ENCODE measurements at regions not wholly inside any gene's neighbourhood (a gene's known extent, or its start where the extent isn't known, plus 50 kb on each side); places are given as distances from the start of the nearest gene placed in this dataset.
"Not testable (repeated sequence)": the region's sequence is repeated elsewhere in the genome, so short reads cannot be mapped to it uniquely, and the experiment has no call there.

GRCh38 chr5:107753427-107753826 lies 82.7 kb upstream of the EFNA5 start:
- no peak overlapping the region for H3K27ac ChIP-seq (ENCODE audit: low read length)
- 100% methylated on average over 2 of the region's 4 CpGs for WGBS (ENCODE audit: insufficient coverage, low lambda C conversion rate)
- H3K36me3 ChIP-seq (ENCODE audit: control insufficient read depth, insufficient read depth, low read length), result no peaks in the 10 kb centered on the region
- H3K9me3 ChIP-seq (ENCODE audit: control insufficient read depth, low read depth, low read length), result no peaks in the 10 kb centered on the region
- H3K27me3 ChIP-seq (ENCODE audit: control insufficient read depth, insufficient read depth, low read length), result no peaks in the 10 kb centered on the region
- H3K4me1 ChIP-seq (ENCODE audit: control insufficient read depth, insufficient read depth, low read length), result no peaks in the 10 kb centered on the region
- no peak overlapping the region for H3K4me3 ChIP-seq (ENCODE audit: low read length)
- no peak for DNase-seq

- H3K9me3 ChIP-seq (ENCODE audit: control insufficient read depth, low read depth, low read length), result no peaks in the 10 kb centered on the region
- no peaks in the 10 kb centered on the region for H3K36me3 ChIP-seq (ENCODE audit: control insufficient read depth, insufficient read depth, low read length)
- no peaks in the 10 kb centered on the region for H3K27me3 ChIP-seq (ENCODE audit: control insufficient read depth, insufficient read depth, low read length)
- H3K27ac ChIP-seq (ENCODE audit: low read length), result no peak overlapping the region
- no CpG with 5 or more reads among the region's 5 CpGs for WGBS (ENCODE audit: insufficient coverage, low lambda C conversion rate)
- no peak overlapping the region for H3K4me3 ChIP-seq (ENCODE audit: low read length)
- H3K4me1 ChIP-seq (ENCODE audit: control insufficient read depth, insufficient read depth, low read length), result no peaks in the 10 kb centered on the region
- DNase-seq, result no peak
Observed at GRCh38 chr5:107744418-107745330, 73.9 kb upstream of the EFNA5 start.

GRCh38 chr5:107743373-107744000 lies 72.8 kb upstream of the EFNA5 start:
- no peak for DNase-seq
- no peaks in the 10 kb centered on the region for H3K9me3 ChIP-seq (ENCODE audit: control insufficient read depth, low read depth, low read length)
- H3K4me3 ChIP-seq (ENCODE audit: low read length), result no peak overlapping the region
- no peaks in the 10 kb centered on the region for H3K27me3 ChIP-seq (ENCODE audit: control insufficient read depth, insufficient read depth, low read length)
- H3K36me3 ChIP-seq (ENCODE audit: control insufficient read depth, insufficient read depth, low read length), result no peaks in the 10 kb centered on the region
- no CpG with 5 or more reads among the region's 3 CpGs for WGBS (ENCODE audit: insufficient coverage, low lambda C conversion rate)
- no peaks in the 10 kb centered on the region for H3K4me1 ChIP-seq (ENCODE audit: control insufficient read depth, insufficient read depth, low read length)
- no peak overlapping the region for H3K27ac ChIP-seq (ENCODE audit: low read length)

GRCh38 chr5:107739661-107740060 lies 68.9 kb upstream of the EFNA5 start:
- 80% methylated on average over 1 of the region's 3 CpGs for WGBS (ENCODE audit: insufficient coverage, low lambda C conversion rate)
- Histone ChIP-seq H3K4me3 (ENCODE audit: low read length) (no peak overlapping the region), H3K36me3 (ENCODE audit: control insufficient read depth, insufficient read depth, low read length) (no peaks in the 10 kb centered on the region), H3K9me3 (ENCODE audit: control insufficient read depth, low read depth, low read length) (no peaks in the 10 kb centered on the region), H3K4me1 (ENCODE audit: control insufficient read depth, insufficient read depth, low read length) (no peaks in the 10 kb centered on the region), H3K27ac (ENCODE audit: low read length) (no peak overlapping the region), H3K27me3 (ENCODE audit: control insufficient read depth, insufficient read depth, low read length) (no peaks in the 10 kb centered on the region)
- no peak for DNase-seq

- WGBS (ENCODE audit: insufficient coverage, low lambda C conversion rate), result no CpG with 5 or more reads among the region's 1 CpG
- no peaks in the 10 kb centered on the region for H3K9me3 ChIP-seq (ENCODE audit: control insufficient read depth, low read depth, low read length)
- DNase-seq, result no peak
- no peak overlapping the region for H3K27ac ChIP-seq (ENCODE audit: low read length)
- H3K4me1 ChIP-seq (ENCODE audit: control insufficient read depth, insufficient read depth, low read length), result no peaks in the 10 kb centered on the region
- H3K27me3 ChIP-seq (ENCODE audit: control insufficient read depth, insufficient read depth, low read length), result no peaks in the 10 kb centered on the region
- no peaks in the 10 kb centered on the region for H3K36me3 ChIP-seq (ENCODE audit: control insufficient read depth, insufficient read depth, low read length)
- no peak overlapping the region for H3K4me3 ChIP-seq (ENCODE audit: low read length)
Observed at GRCh38 chr5:107736638-107737037, 65.9 kb upstream of the EFNA5 start.

GRCh38 chr5:107736089-107736488 lies 65.4 kb upstream of the EFNA5 start:
- WGBS (ENCODE audit: insufficient coverage, low lambda C conversion rate), result no CpG with 5 or more reads among the region's 2 CpGs
- H3K36me3 ChIP-seq (ENCODE audit: control insufficient read depth, insufficient read depth, low read length); H3K4me3 ChIP-seq (ENCODE audit: low read length); H3K9me3 ChIP-seq (ENCODE audit: control insufficient read depth, low read depth, low read length); H3K4me1 ChIP-seq (ENCODE audit: control insufficient read depth, insufficient read depth, low read length); H3K27me3 ChIP-seq (ENCODE audit: control insufficient read depth, insufficient read depth, low read length); H3K27ac ChIP-seq (ENCODE audit: low read length); DNase-seq: not testable (repeated sequence)

GRCh38 chr5:107735558-107735957 lies 64.8 kb upstream of the EFNA5 start:
- no peaks in the 10 kb centered on the region for H3K4me1 ChIP-seq (ENCODE audit: control insufficient read depth, insufficient read depth, low read length)
- no peaks in the 10 kb centered on the region for H3K36me3 ChIP-seq (ENCODE audit: control insufficient read depth, insufficient read depth, low read length)
- H3K9me3 ChIP-seq (ENCODE audit: control insufficient read depth, low read depth, low read length), result no peaks in the 10 kb centered on the region
- no peaks in the 10 kb centered on the region for H3K27me3 ChIP-seq (ENCODE audit: control insufficient read depth, insufficient read depth, low read length)
- DNase-seq, result no peak
- 100% methylated on average over 2 of the region's 4 CpGs for WGBS (ENCODE audit: insufficient coverage, low lambda C conversion rate)
- no peak overlapping the region for H3K27ac ChIP-seq (ENCODE audit: low read length)
- no peak overlapping the region for H3K4me3 ChIP-seq (ENCODE audit: low read length)

GRCh38 chr5:107726896-107727295 lies 56.2 kb upstream of the EFNA5 start:
- H3K36me3 ChIP-seq (ENCODE audit: control insufficient read depth, insufficient read depth, low read length), result no peaks in the 10 kb centered on the region
- peaks cover 4% of the 10 kb centered on the region for H3K9me3 ChIP-seq (ENCODE audit: control insufficient read depth, low read depth, low read length)
- DNase-seq, result no peak
- no peak overlapping the region for H3K4me3 ChIP-seq (ENCODE audit: low read length)
- WGBS (ENCODE audit: insufficient coverage, low lambda C conversion rate), result 89% methylated on average over 3 of the region's 5 CpGs
- H3K4me1 ChIP-seq (ENCODE audit: control insufficient read depth, insufficient read depth, low read length), result no peaks in the 10 kb centered on the region
- H3K27me3 ChIP-seq (ENCODE audit: control insufficient read depth, insufficient read depth, low read length), result no peaks in the 10 kb centered on the region
- no peak overlapping the region for H3K27ac ChIP-seq (ENCODE audit: low read length)

- DNase-seq, result no peak
- Histone ChIP-seq H3K36me3 (ENCODE audit: control insufficient read depth, insufficient read depth, low read length) (no peaks in the 10 kb centered on the region), H3K27ac (ENCODE audit: low read length) (no peak overlapping the region), H3K9me3 (ENCODE audit: control insufficient read depth, low read depth, low read length) (peaks cover 8% of the 10 kb centered on the region), H3K4me3 (ENCODE audit: low read length) (no peak overlapping the region), H3K4me1 (ENCODE audit: control insufficient read depth, insufficient read depth, low read length) (no peaks in the 10 kb centered on the region), H3K27me3 (ENCODE audit: control insufficient read depth, insufficient read depth, low read length) (no peaks in the 10 kb centered on the region)
- WGBS (ENCODE audit: insufficient coverage, low lambda C conversion rate), result no CpG with 5 or more reads among the region's 26 CpGs
Observed at GRCh38 chr5:107724642-107725041, 53.9 kb upstream of the EFNA5 start.

- not testable (repeated sequence) for H3K27me3 ChIP-seq (ENCODE audit: control insufficient read depth, insufficient read depth, low read length); H3K4me3 ChIP-seq (ENCODE audit: low read length); H3K27ac ChIP-seq (ENCODE audit: low read length); DNase-seq; H3K9me3 ChIP-seq (ENCODE audit: control insufficient read depth, low read depth, low read length); H3K36me3 ChIP-seq (ENCODE audit: control insufficient read depth, insufficient read depth, low read length); H3K4me1 ChIP-seq (ENCODE audit: control insufficient read depth, insufficient read depth, low read length)
Observed at GRCh38 chr5:107721241-107721640, 50.5 kb upstream of the EFNA5 start.

Measured in large intestine (tissue), 3 donors.